HEK293T (cell line): ENCODE measurements at regions not wholly inside any gene's neighbourhood (a gene's known extent, or its start where the extent isn't known, plus 50 kb on each side); places are given as distances from the start of the nearest gene placed in this dataset.

Experiments used
- BHLHE40 ChIP-seq: fragments of 450-650 bp; IDR thresholded peaks from 2 replicates; pipeline ENCODE4 v1.6.1; 2016; ENCODE audit warnings: mild to moderate bottlenecking, moderate library complexity, borderline replicate concordance
- CTBP1 ChIP-seq: fragments of 450-650 bp; IDR thresholded peaks from 2 replicates; pipeline ENCODE4 v1.6.1; 2016; ENCODE audit warnings: borderline replicate concordance
- ELF4 ChIP-seq: fragments of 450-650 bp; IDR thresholded peaks from 2 replicates; pipeline ENCODE4 v1.6.1; 2017; ENCODE audit warnings: antibody characterized with exemption
- FOXA1 ChIP-seq: fragments of 450-650 bp; IDR thresholded peaks from 2 replicates; pipeline ENCODE4 v1.6.1; 2016; ENCODE audit warnings: mild to moderate bottlenecking
- FOXK2 ChIP-seq: fragments of 450-650 bp; IDR thresholded peaks from 2 replicates; pipeline ENCODE4 v1.6.1; 2016; ENCODE audit warnings: mild to moderate bottlenecking
- FOXM1 ChIP-seq: fragments of 450-650 bp; IDR thresholded peaks from 2 replicates; pipeline ENCODE4 v1.6.1; 2017; ENCODE audit warnings: mild to moderate bottlenecking, borderline replicate concordance
- L3MBTL2 ChIP-seq: fragments of 450-650 bp; conservative IDR thresholded peaks from 2 replicates; pipeline ENCODE4 v1.6.1; 2016; ENCODE audit warnings: mild to moderate bottlenecking
- NFRKB ChIP-seq: fragments of 450-650 bp; IDR thresholded peaks from 2 replicates; pipeline ENCODE4 v1.6.1; 2016; ENCODE audit warnings: mild to moderate bottlenecking, moderate library complexity
- PKNOX1 ChIP-seq: fragments of 450-650 bp; IDR thresholded peaks from 2 replicates; pipeline ENCODE4 v1.6.1; 2016
- SP1 ChIP-seq: fragments of 450-650 bp; IDR thresholded peaks from 2 replicates; pipeline ENCODE4 v1.6.1; 2017
- SUZ12 ChIP-seq: fragments of 450-650 bp; IDR thresholded peaks from 2 replicates; pipeline ENCODE4 v1.6.1; 2016; ENCODE audit warnings: mild to moderate bottlenecking
- ZNF384 ChIP-seq: fragments of 450-650 bp; IDR thresholded peaks from 2 replicates; pipeline ENCODE4 v1.6.1; 2016

DNA sequence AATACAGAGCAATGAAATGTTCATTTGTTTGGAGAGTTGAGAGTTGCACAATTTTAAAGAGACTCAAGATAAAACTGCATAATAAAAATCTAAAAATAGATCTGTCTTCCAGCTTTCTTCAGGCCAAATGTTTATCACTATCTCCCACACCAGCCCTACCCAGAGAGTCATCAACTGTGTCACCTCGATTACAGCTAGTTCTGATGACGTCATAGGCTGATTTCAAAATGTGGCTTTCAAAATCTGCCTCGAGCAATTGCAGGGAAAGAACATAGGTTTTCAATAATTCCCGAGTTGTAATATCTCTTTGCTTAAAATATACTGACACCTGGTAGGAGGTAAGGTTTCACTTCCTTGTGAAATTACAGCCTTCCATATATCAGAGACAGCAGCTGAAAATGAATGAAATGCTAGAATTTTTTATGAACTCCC is 677.6 kb upstream of the ID2 start:
- TF ChIP-seq SP1, result no peak
- no peak for TF ChIP-seq SUZ12
- TF ChIP-seq CTBP1, result no peak
- no peak for TF ChIP-seq FOXK2
- TF ChIP-seq FOXM1, result no peak
- TF ChIP-seq ELF4, result no peak
- no peak for TF ChIP-seq BHLHE40
- TF ChIP-seq PKNOX1, result no peak
- no peak for TF ChIP-seq ZNF384
- TF ChIP-seq NFRKB, result no peak
- TF ChIP-seq L3MBTL2, result no peak
- no peak for TF ChIP-seq FOXA1
